Lower lobe of right lung (tissue), 2 donors: ENCODE measurements at regions not wholly inside any gene's neighbourhood (a gene's known extent, or its start where the extent isn't known, plus 50 kb on each side); places are given as distances from the start of the nearest gene placed in this dataset.

Source experiments
- ATAC-seq, 2 donors: fragments of 200-7000 bp; cut with Tn5 transposase; one replicate each; pipeline ENCODE4 v1.9.1; 2020 to 2022; ENCODE audit warnings: mild to moderate bottlenecking in 2 of 2, moderate library complexity in 2 of 2
- DNase-seq: peaks from one replicate; pipeline ENCODE4 v3.0.0-alpha.2; 2020
- H3K27ac ChIP-seq: fragments of 200-600 bp; one replicate; pipeline ENCODE4 v1.8.0; 2022
- H3K27me3 ChIP-seq: fragments of 200-600 bp; one replicate; pipeline ENCODE4 v1.8.0; 2022; ENCODE audit warnings: low read depth
- H3K36me3 ChIP-seq: fragments of 200-600 bp; one replicate; pipeline ENCODE4 v1.8.0; 2022; ENCODE audit warnings: mild to moderate bottlenecking
- H3K4me1 ChIP-seq: fragments of 200-600 bp; one replicate; pipeline ENCODE4 v1.8.0; 2022
- H3K4me3 ChIP-seq: fragments of 200-600 bp; one replicate; pipeline ENCODE4 v1.8.0; 2022; ENCODE audit warnings: mild to moderate bottlenecking
- H3K9me3 ChIP-seq: fragments of 200-600 bp; one replicate; pipeline ENCODE4 v1.8.0; 2022
- intact Hi-C: fragments of 100-400 bp; cut with DNase I; formaldehyde crosslinking; loops from one replicate; pipeline ENCODE4 v1.11.0; 2022
- TF ChIP-seq, protein P1 (sequence below): fragments of 200-600 bp; IDR thresholded peaks from one replicate; pipeline ENCODE4 v1.8.0; 2022; ENCODE audit warnings: antibody characterized with exemption, mild to moderate bottlenecking
- donor health status: DM: no; HTN: yes; CAD: no; lungs with severe emphysema.

DNA sequence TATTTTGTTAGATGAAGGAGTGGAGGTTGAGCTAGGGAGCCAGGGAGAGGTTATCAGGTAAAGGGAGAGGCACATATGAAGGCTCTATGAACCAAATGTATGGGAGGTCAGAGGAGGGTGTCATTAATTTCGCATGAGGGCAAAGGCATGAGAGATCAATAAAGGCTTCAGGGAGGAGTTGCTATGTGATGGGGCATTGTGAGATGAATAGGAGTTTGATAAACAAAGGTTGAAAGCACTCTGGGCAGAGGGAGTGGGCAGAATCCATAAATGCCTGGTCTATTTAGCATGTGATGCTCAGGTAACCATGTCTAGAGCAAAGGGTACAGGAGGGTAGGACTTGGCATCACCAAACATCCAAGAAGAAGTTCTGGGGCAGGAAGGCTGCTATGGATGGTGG lies 273.4 kb downstream of the HAUS1 start:
- no peaks in the 10 kb centered on the region for H3K4me1 ChIP-seq
- no peak overlapping the region for H3K4me3 ChIP-seq
- no peaks in the 10 kb centered on the region for H3K27me3 ChIP-seq
- DNase-seq = no peak
- no peaks in the 10 kb centered on the region for H3K9me3 ChIP-seq
- TF ChIP-seq, protein P1, sequence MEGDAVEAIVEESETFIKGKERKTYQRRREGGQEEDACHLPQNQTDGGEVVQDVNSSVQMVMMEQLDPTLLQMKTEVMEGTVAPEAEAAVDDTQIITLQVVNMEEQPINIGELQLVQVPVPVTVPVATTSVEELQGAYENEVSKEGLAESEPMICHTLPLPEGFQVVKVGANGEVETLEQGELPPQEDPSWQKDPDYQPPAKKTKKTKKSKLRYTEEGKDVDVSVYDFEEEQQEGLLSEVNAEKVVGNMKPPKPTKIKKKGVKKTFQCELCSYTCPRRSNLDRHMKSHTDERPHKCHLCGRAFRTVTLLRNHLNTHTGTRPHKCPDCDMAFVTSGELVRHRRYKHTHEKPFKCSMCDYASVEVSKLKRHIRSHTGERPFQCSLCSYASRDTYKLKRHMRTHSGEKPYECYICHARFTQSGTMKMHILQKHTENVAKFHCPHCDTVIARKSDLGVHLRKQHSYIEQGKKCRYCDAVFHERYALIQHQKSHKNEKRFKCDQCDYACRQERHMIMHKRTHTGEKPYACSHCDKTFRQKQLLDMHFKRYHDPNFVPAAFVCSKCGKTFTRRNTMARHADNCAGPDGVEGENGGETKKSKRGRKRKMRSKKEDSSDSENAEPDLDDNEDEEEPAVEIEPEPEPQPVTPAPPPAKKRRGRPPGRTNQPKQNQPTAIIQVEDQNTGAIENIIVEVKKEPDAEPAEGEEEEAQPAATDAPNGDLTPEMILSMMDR = no peak
- no peaks in the 10 kb centered on the region for H3K36me3 ChIP-seq
- ATAC-seq = no peak
- no peak overlapping the region for H3K27ac ChIP-seq
- intact Hi-C loops = no loop called here

DNA sequence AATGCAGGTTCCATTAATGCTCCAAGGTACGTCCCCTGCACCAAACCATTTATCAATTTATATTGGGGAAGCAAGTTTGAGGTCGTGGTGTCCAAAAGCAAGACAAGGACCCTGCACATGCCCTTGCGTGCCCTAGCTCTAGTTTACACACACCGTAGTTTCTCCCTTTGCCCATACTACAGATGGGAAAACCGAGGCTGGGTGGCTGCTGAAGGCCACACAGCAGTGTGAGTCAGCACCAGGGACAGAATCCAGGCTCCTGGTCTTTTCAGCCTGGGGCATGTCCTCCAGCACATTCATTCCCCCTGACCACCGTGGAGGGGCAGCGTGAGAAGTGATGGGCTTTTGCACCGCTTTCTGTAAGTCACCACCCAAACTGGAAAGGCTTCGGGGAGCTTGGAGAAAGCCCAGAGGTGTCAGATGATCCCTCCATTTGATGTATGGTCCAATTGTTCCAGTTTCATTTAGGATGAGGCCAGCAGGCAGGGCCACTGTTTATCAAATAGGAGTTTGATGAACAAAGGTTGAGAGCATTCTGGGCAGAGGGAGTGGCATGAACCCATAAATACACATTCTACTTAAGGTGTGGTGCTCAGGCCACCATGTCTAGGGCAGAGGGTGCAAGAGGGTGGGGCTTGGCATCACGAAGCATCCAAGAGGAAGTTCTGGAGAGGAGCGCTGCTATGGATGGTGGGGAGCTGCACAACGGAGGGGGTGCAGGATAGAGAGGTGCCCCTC lies 274.1 kb downstream of the HAUS1 start:
- Histone ChIP-seq H3K36me3 (no peaks in the 10 kb centered on the region), H3K27me3 (no peaks in the 10 kb centered on the region), H3K4me1 (no peaks in the 10 kb centered on the region), H3K4me3 (no peak overlapping the region), H3K27ac (no peak overlapping the region), H3K9me3 (no peaks in the 10 kb centered on the region)
- TF ChIP-seq, protein P1 = no peak
- ATAC-seq (no peak), DNase-seq (no peak)
- intact Hi-C loops = no loop called here

GRCh38 chr18:46378864-46379207 lies 274.7 kb downstream of the HAUS1 start:
- no peak for ATAC-seq
- Histone ChIP-seq H3K27ac (no peak overlapping the region), H3K27me3 (no peaks in the 10 kb centered on the region), H3K36me3 (no peaks in the 10 kb centered on the region), H3K4me1 (no peaks in the 10 kb centered on the region), H3K9me3 (no peaks in the 10 kb centered on the region), H3K4me3 (no peak overlapping the region)
- intact Hi-C loops = no loop called here
- no peak for DNase-seq
- TF ChIP-seq, protein P1 = no peak

- Histone ChIP-seq H3K36me3 (no peaks in the 10 kb centered on the region), H3K9me3 (no peaks in the 10 kb centered on the region), H3K4me1 (no peaks in the 10 kb centered on the region), H3K4me3 (no peak overlapping the region), H3K27me3 (no peaks in the 10 kb centered on the region), H3K27ac (no peak overlapping the region)
- TF ChIP-seq, protein P1 = no peak
- DNase-seq (no peak), ATAC-seq (no peak)
- intact Hi-C loops = no loop called here
These were observed 275.3 kb downstream of the HAUS1 start for GRCh38 chr18:46379323-46379950.

DNA sequence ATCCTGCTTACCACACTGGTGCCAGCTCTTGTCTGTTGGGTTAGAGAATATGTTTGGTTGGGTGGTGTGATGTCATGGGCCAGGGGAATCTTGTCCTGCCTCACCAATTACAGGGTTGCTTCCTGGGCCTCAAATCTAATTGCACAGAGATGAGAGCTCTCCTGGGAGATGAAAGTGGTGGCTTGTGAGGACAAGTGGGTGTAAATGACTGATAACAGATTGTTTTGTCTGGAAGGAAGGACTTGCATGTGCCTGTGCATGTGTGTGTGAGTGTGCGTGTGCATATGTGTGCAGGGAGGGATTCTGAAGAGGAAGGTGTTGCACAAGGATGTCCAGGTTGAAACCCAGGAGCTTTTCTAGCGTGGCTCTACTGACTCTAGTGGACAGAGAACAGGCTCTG lies 271.9 kb downstream of the LOXHD1 start:
- intact Hi-C loops = no loop called here
- DNase-seq (no peak), ATAC-seq (no peak)
- no peaks in the 10 kb centered on the region for H3K9me3 ChIP-seq
- no peaks in the 10 kb centered on the region for H3K27me3 ChIP-seq
- no peak overlapping the region for H3K4me3 ChIP-seq
- TF ChIP-seq, protein P1 = no peak
- H3K27ac ChIP-seq = no peak overlapping the region
- peaks cover 14% of the 10 kb centered on the region for H3K4me1 ChIP-seq
- no peaks in the 10 kb centered on the region for H3K36me3 ChIP-seq
